ENCODE measurements at regions not wholly inside any gene's neighbourhood (a gene's known extent, or its start where the extent isn't known, plus 50 kb on each side); places are given as distances from the start of the nearest gene placed in this dataset.

GRCh38 chr19:30792561-30793505, 420.6 kb downstream of the ZNF536 start:
- DNase-seq (ENCODE audit: low read depth in 3 of 3, low spot score in 2 of 3) = no peak

GRCh38 chr19:30791088-30791487, 418.9 kb downstream of the ZNF536 start:
- no peak for DNase-seq (ENCODE audit: low read depth in 3 of 3, low spot score in 2 of 3)

GRCh38 chr19:30790056-30790680, 418.0 kb downstream of the ZNF536 start:
- DNase-seq (ENCODE audit: low read depth in 3 of 3, low spot score in 2 of 3) = no peak

- no peak for DNase-seq (ENCODE audit: low read depth in 3 of 3, low spot score in 2 of 3)
Observed at GRCh38 chr19:30788105-30788765, 416.1 kb downstream of the ZNF536 start.

- no peak for DNase-seq (ENCODE audit: low read depth in 3 of 3, low spot score in 2 of 3)
Observed at GRCh38 chr19:30785458-30786137, 413.4 kb downstream of the ZNF536 start.

GRCh38 chr19:30784850-30785457, 412.8 kb downstream of the ZNF536 start:
- no peak for DNase-seq (ENCODE audit: low read depth in 3 of 3, low spot score in 2 of 3)

- no peak for DNase-seq (ENCODE audit: low read depth in 3 of 3, low spot score in 2 of 3)
Observed at GRCh38 chr19:30783936-30784335, 411.8 kb downstream of the ZNF536 start.

- DNase-seq (ENCODE audit: low read depth in 3 of 3, low spot score in 2 of 3) = no peak
Observed at GRCh38 chr19:30783212-30783611, 411.0 kb downstream of the ZNF536 start.

GRCh38 chr19:30781519-30781918, 409.3 kb downstream of the ZNF536 start:
- DNase-seq (ENCODE audit: low read depth in 3 of 3, low spot score in 2 of 3) = no peak

- DNase-seq (ENCODE audit: low read depth in 3 of 3, low spot score in 2 of 3) = no peak
Observed at GRCh38 chr19:30781047-30781446, 408.9 kb downstream of the ZNF536 start.

GRCh38 chr19:30780456-30780855, 408.3 kb downstream of the ZNF536 start:
- no peak for DNase-seq (ENCODE audit: low read depth in 3 of 3, low spot score in 2 of 3)

GRCh38 chr19:30780032-30780431, 407.8 kb downstream of the ZNF536 start:
- no peak for DNase-seq (ENCODE audit: low read depth in 3 of 3, low spot score in 2 of 3)

- DNase-seq (ENCODE audit: low read depth in 3 of 3, low spot score in 2 of 3) = no peak
Observed at GRCh38 chr19:30778961-30779715, 407.0 kb downstream of the ZNF536 start.

GRCh38 chr19:30778061-30778460, 405.9 kb downstream of the ZNF536 start:
- no peak for DNase-seq (ENCODE audit: low read depth in 3 of 3, low spot score in 2 of 3)

- no peak for DNase-seq (ENCODE audit: low read depth in 3 of 3, low spot score in 2 of 3)
Observed at GRCh38 chr19:30775956-30776355, 403.8 kb downstream of the ZNF536 start.

GRCh38 chr19:30774252-30774766, 402.1 kb downstream of the ZNF536 start:
- DNase-seq (ENCODE audit: low read depth in 3 of 3, low spot score in 2 of 3) = no peak

- DNase-seq (ENCODE audit: low read depth in 3 of 3, low spot score in 2 of 3) = no peak
Observed at GRCh38 chr19:30762651-30763050, 390.5 kb downstream of the ZNF536 start.

- no peak for DNase-seq (ENCODE audit: low read depth in 3 of 3, low spot score in 2 of 3)
Observed at GRCh38 chr19:30760014-30760413, 387.8 kb downstream of the ZNF536 start.

- DNase-seq (ENCODE audit: low read depth in 3 of 3, low spot score in 2 of 3) = no peak
Observed at GRCh38 chr19:30757837-30758617, 385.8 kb downstream of the ZNF536 start.
